K562 (cell line): ENCODE measurements at regions not wholly inside any gene's neighbourhood (a gene's known extent, or its start where the extent isn't known, plus 50 kb on each side); places are given as distances from the start of the nearest gene placed in this dataset.

Experiments used
- ATAC-seq: fragments of 200-7000 bp; cut with Tn5 transposase; 3 replicates; pipeline ENCODE4 v1.9.1; 2020; ENCODE audit warnings: moderate library complexity
- BruUV-seq: library from RNA; stranded (reverse); fragments of 400-500 nt; replicated peaks from 2 replicates; lab custom pipeline; 2021; lab: Mats Ljungman, UMichigan
- CTCF ChIA-PET: fragments of 300-600 bp; formaldehyde crosslinking; extraction: SDS; loops from one replicate; lab custom pipeline; 2021; ENCODE audit warnings: low intra/inter-chr PET ratio; lab: Yijun Ruan, JAX
- POLR2A ChIA-PET: fragments of 300-600, 350-650 bp; sonication (Branson Sonifier 250); formaldehyde crosslinking; extraction: SDS; loops from one replicate; lab custom pipeline; 2021; ENCODE audit warnings: antibody characterized with exemption, inconsistent platforms; lab: Yijun Ruan, JAX
- DNase-seq, 4 experiments: peaks; one replicate each; pipeline versions ENCODE4 v3.0.0 to v3.0.0-alpha.2; 2011 to 2018; ENCODE audit warnings: low spot score in 3 of 4, mixed read lengths in 3 of 4; ENCODE audit errors: extremely low read depth in 1 of 4
- FAIRE-seq: peaks from 2 replicates; lab custom pipeline; 2011; peaks lifted over from hg19 to GRCh38; lab: Jason Lieb, UNC
- H2AFZ ChIP-seq: 2 replicates; pipeline ENCODE4 v1.6.0; 2011; ENCODE audit warnings: low read depth, low read length, control low read depth, inconsistent platforms
- H3K27ac ChIP-seq: fragments of 200-600 bp; 3 replicates; pipeline ENCODE4 v1.8.0; 2011; ENCODE audit warnings: low read depth, mild to moderate bottlenecking, control low read depth, inconsistent platforms, low read length, moderate library complexity, mixed read lengths; ENCODE audit errors: extremely low read depth
- H3K27me3 ChIP-seq, 2 experiments: fragments of 300-600 bp in 1 of 2; 2 replicates in 1 of 2; 3 replicates in 1 of 2; pipeline versions ENCODE4 v1.6.0 to v1.8.0; 2011; ENCODE audit warnings: inconsistent platforms in 2 of 2, low read length in 2 of 2, mild to moderate bottlenecking in 1 of 2, mixed read lengths in 1 of 2, moderate library complexity in 1 of 2; ENCODE audit not compliant: control insufficient read depth in 2 of 2, insufficient read depth in 2 of 2
- H3K36me3 ChIP-seq: fragments of 300-600 bp; 3 replicates; pipeline ENCODE4 v1.8.0; 2011; ENCODE audit warnings: mild to moderate bottlenecking, low read length, inconsistent platforms; ENCODE audit not compliant: control insufficient read depth, insufficient read depth
- H3K4me1 ChIP-seq, 2 experiments: fragments of 200-600 bp in 1 of 2; replicated peaks in 1 of 2; 2 replicates in 1 of 2; 3 replicates in 1 of 2; pipeline versions ENCODE4 v1.5.1 to v1.8.0; 2011; ENCODE audit warnings: inconsistent platforms in 2 of 2, low read length in 2 of 2, mild to moderate bottlenecking in 1 of 2, mixed read lengths in 1 of 2, moderate library complexity in 1 of 2; ENCODE audit not compliant: control insufficient read depth in 2 of 2, insufficient read depth in 2 of 2
- H3K4me2 ChIP-seq: 2 replicates; pipeline ENCODE4 v1.6.1; 2011; ENCODE audit warnings: low read length, control low read depth, inconsistent platforms, mixed read lengths; ENCODE audit not compliant: insufficient read depth
- H3K4me3 ChIP-seq: fragments of 200-600 bp; sonication (generic), shearing (Covaris generic); 2 replicates; pipeline ENCODE4 v1.5.1; 2016; ENCODE audit warnings: control low read depth, inconsistent platforms
- H3K79me2 ChIP-seq: fragments of 200-600 bp; 3 replicates; pipeline ENCODE4 v1.8.0; 2011; ENCODE audit warnings: low read length, inconsistent platforms; ENCODE audit not compliant: control insufficient read depth, insufficient read depth
- H3K9ac ChIP-seq, 2 experiments: 2 replicates each; pipeline versions ENCODE4 v1.6.0 to v1.6.1; 2011; ENCODE audit warnings: low read depth in 2 of 2, low read length in 2 of 2, control low read depth in 1 of 2, inconsistent platforms in 1 of 2, mild to moderate bottlenecking in 1 of 2, mixed read lengths in 1 of 2; ENCODE audit not compliant: insufficient read depth in 1 of 2
- H3K9me1 ChIP-seq: one replicate; pipeline ENCODE4 v1.6.0; 2011; ENCODE audit warnings: inconsistent platforms, mild to moderate bottlenecking, low read length, moderate library complexity; ENCODE audit not compliant: control insufficient read depth, insufficient read depth
- H3K9me3 ChIP-seq: replicated peaks from 2 replicates; pipeline ENCODE4 v1.5.1; 2011; ENCODE audit warnings: low read depth, low read length, inconsistent platforms; ENCODE audit not compliant: control insufficient read depth, insufficient read depth
- H4K20me1 ChIP-seq: replicated peaks from 2 replicates; pipeline ENCODE4 v1.6.1; 2011; ENCODE audit warnings: low read length, inconsistent platforms, mixed read lengths; ENCODE audit not compliant: control insufficient read depth, insufficient read depth
- CSDE1 ChIP-seq, 2 experiments: fragments of 450-650 bp; IDR thresholded peaks; 2 replicates each; pipeline ENCODE4 v1.6.1; 2016; ENCODE audit warnings: mild to moderate bottlenecking in 1 of 2
- FOSL1 ChIP-seq: fragments of 200-800 bp; sonication (Bioruptor generic); conservative IDR thresholded peaks from 2 replicates; pipeline ENCODE4 v1.6.1; 2016; ENCODE audit warnings: missing genetic modification characterization, missing compliant biosample characterization
- GTF2E2 ChIP-seq: fragments of 200-800 bp; sonication (Bioruptor generic); IDR thresholded peaks from 2 replicates; pipeline ENCODE4 v1.6.1; 2016; ENCODE audit warnings: missing genetic modification characterization, missing compliant biosample characterization
- KDM4B ChIP-seq, 2 experiments: fragments of 450-650 bp in 1 of 2; sonication (generic) in 1 of 2; IDR thresholded peaks; 2 replicates each; pipeline ENCODE4 v1.6.1; 2016 to 2017; ENCODE audit warnings: borderline replicate concordance in 2 of 2, antibody characterized with exemption in 1 of 2, low read depth in 1 of 2, mild to moderate bottlenecking in 1 of 2
- LARP7 ChIP-seq: fragments of 450-650 bp; IDR thresholded peaks from 2 replicates; pipeline ENCODE4 v1.6.1; 2016
- NCOR1 ChIP-seq: fragments of 450-650 bp; IDR thresholded peaks from 2 replicates; pipeline ENCODE4 v1.6.1; 2016; ENCODE audit warnings: mild to moderate bottlenecking, moderate library complexity
- RCOR1 ChIP-seq, 2 experiments: IDR thresholded peaks; 2 replicates each; pipeline ENCODE4 v1.6.1; 2012; ENCODE audit warnings: low read depth in 2 of 2, low read length in 2 of 2, borderline replicate concordance in 1 of 2, improper control_type of control experiment in 1 of 2
- STAG1 ChIP-seq: sonication (generic); formaldehyde crosslinking; IDR thresholded peaks from 2 replicates; pipeline ENCODE4 v1.5.0; 2020; ENCODE audit warnings: missing genetic modification reagents, borderline replicate concordance
- TAF15 ChIP-seq: fragments of 200-400 bp; formaldehyde crosslinking; IDR thresholded peaks from 2 replicates; pipeline ENCODE4 v1.6.1; 2017; ENCODE audit warnings: mild to moderate bottlenecking, low read depth, low read length, moderate library complexity
- ZNF12 ChIP-seq: sonication (generic); formaldehyde crosslinking; IDR thresholded peaks from 2 replicates; pipeline ENCODE4 v1.4.0; 2020; ENCODE audit warnings: mild to moderate bottlenecking, missing genetic modification reagents
- ZNF184 ChIP-seq: sonication (generic); formaldehyde crosslinking; IDR thresholded peaks from 2 replicates; pipeline ENCODE4 v1.5.0; 2020; ENCODE audit warnings: missing genetic modification reagents
- ZNF75A ChIP-seq: fragments of 450-650 bp; formaldehyde crosslinking; IDR thresholded peaks from 2 replicates; pipeline ENCODE4 v1.4.0; 2020; ENCODE audit warnings: mild to moderate bottlenecking
- ZSCAN29 ChIP-seq: fragments of 450-650 bp; IDR thresholded peaks from 2 replicates; pipeline ENCODE4 v1.6.1; 2017
- WGBS: fragments of 100-300 bp; shearing (Covaris generic); methylation state at CpG from one replicate; pipeline ENCODE4 v1.1.6; 2016; ENCODE audit warnings: low coverage, mixed read lengths; ENCODE audit not compliant: insufficient coverage; ENCODE audit errors: missing lambda C conversion rate; 5-methylcytosine and 5-hydroxymethylcytosine counted together
- in situ Hi-C: fragments of 300-500 bp; cut with MboI; formaldehyde crosslinking; loops from 4 replicates; pipeline ENCODE4 v1.15.0; 2018; ENCODE audit warnings: inconsistent platforms, mixed read lengths
- intact Hi-C: fragments of 100-400 bp; cut with micrococcal nuclease; formaldehyde crosslinking; loops from 2 replicates; pipeline ENCODE4 v1.14.2; 2022
- TF ChIP-seq, protein P1 (sequence below): sonication (generic); formaldehyde crosslinking; IDR thresholded peaks from 2 replicates; pipeline ENCODE4 v1.5.0; 2020; ENCODE audit warnings: missing genetic modification reagents
- TF ChIP-seq, protein P2 (sequence below), 2 experiments: fragments of 450-650 bp in 1 of 2; IDR thresholded peaks; 2 replicates each; pipeline ENCODE4 v1.6.1; 2011 to 2017; ENCODE audit warnings: low read depth in 2 of 2, antibody characterized with exemption in 1 of 2, borderline replicate concordance in 1 of 2, low read length in 1 of 2, mild to moderate bottlenecking in 1 of 2, mixed read lengths in 1 of 2; ENCODE audit not compliant: control insufficient read depth in 1 of 2
- TF ChIP-seq, protein P3 (sequence below): fragments of 250-450 bp; sonication (Bioruptor Pico); IDR thresholded peaks from 2 replicates; pipeline ENCODE4 v1.8.0; 2022; ENCODE audit warnings: inconsistent platforms

DNA sequence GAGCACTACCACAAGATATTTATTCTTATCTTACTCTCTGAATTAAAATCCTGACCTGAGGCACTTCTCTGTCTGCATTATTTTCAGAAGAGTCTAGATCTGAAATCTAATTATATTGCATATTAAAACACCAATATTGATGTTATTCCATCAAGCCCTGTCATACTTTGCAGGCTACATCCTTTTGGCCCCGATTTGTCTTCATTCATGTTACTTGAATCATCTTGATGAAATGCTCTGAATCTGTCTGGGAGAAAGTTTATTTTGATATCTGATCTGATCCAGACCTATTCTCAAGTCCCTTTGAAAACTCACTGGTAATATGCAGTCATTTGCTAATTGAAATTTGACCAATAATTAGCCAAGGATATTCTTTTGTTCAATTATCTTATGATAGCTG is 79.9 kb downstream of the BBS10 start (continued):
- TF ChIP-seq, protein P1, sequence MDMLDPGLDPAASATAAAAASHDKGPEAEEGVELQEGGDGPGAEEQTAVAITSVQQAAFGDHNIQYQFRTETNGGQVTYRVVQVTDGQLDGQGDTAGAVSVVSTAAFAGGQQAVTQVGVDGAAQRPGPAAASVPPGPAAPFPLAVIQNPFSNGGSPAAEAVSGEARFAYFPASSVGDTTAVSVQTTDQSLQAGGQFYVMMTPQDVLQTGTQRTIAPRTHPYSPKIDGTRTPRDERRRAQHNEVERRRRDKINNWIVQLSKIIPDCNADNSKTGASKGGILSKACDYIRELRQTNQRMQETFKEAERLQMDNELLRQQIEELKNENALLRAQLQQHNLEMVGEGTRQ (CRISPR knock-in tag): no peak
- TF ChIP-seq STAG1 (CRISPR knock-in tag) (no peak), FOSL1 (tag) (no peak), ZNF75A (CRISPR knock-in tag) (no peak), ZSCAN29 (no peak), LARP7 (no peak)

DNA sequence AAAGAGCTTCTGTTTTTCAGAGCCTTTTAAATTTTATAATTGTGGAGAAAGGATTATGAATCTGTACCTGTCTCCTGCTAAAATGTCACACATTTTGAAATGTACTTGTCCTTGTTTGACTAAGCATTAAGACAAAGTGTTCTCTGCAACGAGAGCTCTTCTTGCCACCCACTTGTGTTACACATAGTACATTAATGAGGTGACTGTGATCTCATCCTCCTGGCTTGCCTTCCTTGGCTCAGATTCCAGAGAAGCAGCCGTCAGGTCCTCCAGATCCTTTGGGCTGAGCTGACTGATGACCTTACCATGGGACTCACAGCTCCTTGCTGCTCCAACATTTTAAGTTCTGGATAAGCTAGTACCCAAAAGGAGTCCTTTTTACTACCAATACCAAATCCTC is 81.4 kb downstream of the BBS10 start:
- ATAC-seq (no peak), DNase-seq (no peak), FAIRE-seq (no peak)
- ChIA-PET CTCF (no interaction called here), POLR2A (interaction anchor here (0.6 to 1.9 kb wide), 3 partner anchors 10 to 626 kb away, joined by 3 to 7 read pairs (median 3); no protein-coding TSS in a partner anchor)
- H3K79me2 ChIP-seq: no peaks in the 10 kb centered on the region
- no peak overlapping the region for H2AFZ ChIP-seq
- peaks cover 0 to 3% of the 10 kb centered on the region in 2 experiments; a peak in 1 of 5 replicates for H3K27me3 ChIP-seq
- H4K20me1 ChIP-seq: no peaks in the 10 kb centered on the region
- WGBS: 5% methylated on average over 2 of the region's 2 CpGs
- H3K4me1 ChIP-seq: no peaks in the 10 kb centered on the region
- in situ Hi-C loops (no loop called here), intact Hi-C loops (no loop called here)
- H3K9me3 ChIP-seq: no peaks in the 10 kb centered on the region
- no TSS peak for BruUV-seq
- H3K9me1 ChIP-seq: no peaks in the 10 kb centered on the region
- H3K36me3 ChIP-seq: no peaks in the 10 kb centered on the region
- H3K9ac ChIP-seq: no peak overlapping the region
- H3K27ac ChIP-seq: no peak overlapping the region
- H3K4me3 ChIP-seq: no peak overlapping the region
- H3K4me2 ChIP-seq: no peak overlapping the region
- TF ChIP-seq GTF2E2 (no peak), CSDE1 (IDR thresholded peaks at IDR 0.05) (no peak), ZNF12 (CRISPR knock-in tag) (no peak), KDM4B (IDR thresholded peaks at IDR 0.05; ENCODE audit: borderline replicate concordance in 2 of 2, low read depth in 1 of 2) (no peak), ZNF184 (CRISPR knock-in tag) (no peak), RCOR1 (IDR thresholded peaks at IDR 0.05; ENCODE audit: borderline replicate concordance in 1 of 2, low read depth in 2 of 2, low read length in 2 of 2) (no peak), NCOR1 (no peak), TAF15 (no peak)
- TF ChIP-seq, protein P2, sequence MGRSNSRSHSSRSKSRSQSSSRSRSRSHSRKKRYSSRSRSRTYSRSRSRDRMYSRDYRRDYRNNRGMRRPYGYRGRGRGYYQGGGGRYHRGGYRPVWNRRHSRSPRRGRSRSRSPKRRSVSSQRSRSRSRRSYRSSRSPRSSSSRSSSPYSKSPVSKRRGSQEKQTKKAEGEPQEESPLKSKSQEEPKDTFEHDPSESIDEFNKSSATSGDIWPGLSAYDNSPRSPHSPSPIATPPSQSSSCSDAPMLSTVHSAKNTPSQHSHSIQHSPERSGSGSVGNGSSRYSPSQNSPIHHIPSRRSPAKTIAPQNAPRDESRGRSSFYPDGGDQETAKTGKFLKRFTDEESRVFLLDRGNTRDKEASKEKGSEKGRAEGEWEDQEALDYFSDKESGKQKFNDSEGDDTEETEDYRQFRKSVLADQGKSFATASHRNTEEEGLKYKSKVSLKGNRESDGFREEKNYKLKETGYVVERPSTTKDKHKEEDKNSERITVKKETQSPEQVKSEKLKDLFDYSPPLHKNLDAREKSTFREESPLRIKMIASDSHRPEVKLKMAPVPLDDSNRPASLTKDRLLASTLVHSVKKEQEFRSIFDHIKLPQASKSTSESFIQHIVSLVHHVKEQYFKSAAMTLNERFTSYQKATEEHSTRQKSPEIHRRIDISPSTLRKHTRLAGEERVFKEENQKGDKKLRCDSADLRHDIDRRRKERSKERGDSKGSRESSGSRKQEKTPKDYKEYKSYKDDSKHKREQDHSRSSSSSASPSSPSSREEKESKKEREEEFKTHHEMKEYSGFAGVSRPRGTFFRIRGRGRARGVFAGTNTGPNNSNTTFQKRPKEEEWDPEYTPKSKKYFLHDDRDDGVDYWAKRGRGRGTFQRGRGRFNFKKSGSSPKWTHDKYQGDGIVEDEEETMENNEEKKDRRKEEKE (IDR thresholded peaks at IDR 0.05; ENCODE audit: borderline replicate concordance in 1 of 2, control insufficient read depth in 1 of 2, low read depth in 2 of 2, low read length in 1 of 2): no peak
- TF ChIP-seq, protein P3, sequence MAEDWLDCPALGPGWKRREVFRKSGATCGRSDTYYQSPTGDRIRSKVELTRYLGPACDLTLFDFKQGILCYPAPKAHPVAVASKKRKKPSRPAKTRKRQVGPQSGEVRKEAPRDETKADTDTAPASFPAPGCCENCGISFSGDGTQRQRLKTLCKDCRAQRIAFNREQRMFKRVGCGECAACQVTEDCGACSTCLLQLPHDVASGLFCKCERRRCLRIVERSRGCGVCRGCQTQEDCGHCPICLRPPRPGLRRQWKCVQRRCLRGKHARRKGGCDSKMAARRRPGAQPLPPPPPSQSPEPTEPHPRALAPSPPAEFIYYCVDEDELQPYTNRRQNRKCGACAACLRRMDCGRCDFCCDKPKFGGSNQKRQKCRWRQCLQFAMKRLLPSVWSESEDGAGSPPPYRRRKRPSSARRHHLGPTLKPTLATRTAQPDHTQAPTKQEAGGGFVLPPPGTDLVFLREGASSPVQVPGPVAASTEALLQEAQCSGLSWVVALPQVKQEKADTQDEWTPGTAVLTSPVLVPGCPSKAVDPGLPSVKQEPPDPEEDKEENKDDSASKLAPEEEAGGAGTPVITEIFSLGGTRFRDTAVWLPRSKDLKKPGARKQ (CRISPR knock-in tag): no peak
